ENCODE measurements at regions not wholly inside any gene's neighbourhood (a gene's known extent, or its start where the extent isn't known, plus 50 kb on each side); places are given as distances from the start of the nearest gene placed in this dataset.

GRCh38 chr2:16828044-16828827, 162.6 kb upstream of the CYRIA start:
- DNase-seq = no peak
- Mint-ChIP-seq H3K9me3 (no peaks in the 10 kb centered on the region), H3K27ac (no peak overlapping the region)

DNA sequence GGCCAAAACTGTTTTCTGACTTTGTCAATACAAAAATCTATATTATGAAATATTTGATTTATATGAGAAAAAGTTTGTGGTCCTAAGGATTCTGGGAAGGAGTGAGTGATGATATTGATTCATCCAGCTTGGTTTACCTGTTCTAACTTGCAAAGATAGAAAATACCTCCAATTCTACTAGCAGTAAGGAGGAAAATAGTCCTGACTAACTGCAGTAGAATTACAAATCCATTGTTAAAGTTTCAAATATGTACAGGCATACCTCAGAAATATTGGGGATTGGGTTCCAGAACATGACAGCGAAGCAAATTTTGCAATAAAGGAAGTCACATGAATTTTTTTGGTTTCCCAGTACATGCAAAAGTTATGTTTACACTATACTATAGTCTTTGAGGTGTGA, 158.8 kb upstream of the CYRIA start:
- peaks cover 0 to 2% of the 10 kb centered on the region in 2 experiments for H3K27me3 ChIP-seq (replicated peaks in 1 of 2; ENCODE audit: control insufficient read depth in 2 of 2, extremely low read depth in 1 of 2, insufficient read depth in 2 of 2, low read length in 1 of 2)
- peaks cover 0 to 3% of the 10 kb centered on the region in 2 donors for H3K27me3 Mint-ChIP-seq
- POLR2A ChIA-PET = no interaction called here
- no peaks in the 10 kb centered on the region for H3K9me3 ChIP-seq
- H3K36me3 ChIP-seq (ENCODE audit: control insufficient read depth in 2 of 2, extremely low read depth in 1 of 2, insufficient read depth in 1 of 2, low read length in 1 of 2) = no peaks in the 10 kb centered on the region
- H3K36me3 Mint-ChIP-seq = no peaks in the 10 kb centered on the region
- no peaks in the 10 kb centered on the region for H3K4me1 Mint-ChIP-seq
- H3K27ac Mint-ChIP-seq = no peak overlapping the region
- H3K4me3 Mint-ChIP-seq = no peak overlapping the region
- DNase-seq (no peak), ATAC-seq (replicated peaks in 1 of 4) (no peak)
- H3K4me1 ChIP-seq (ENCODE audit: control insufficient read depth in 1 of 2, extremely low read depth in 1 of 2, insufficient read depth in 2 of 2, low read length in 2 of 2) = no peaks in the 10 kb centered on the region
- no CpG with 5 or more reads among the region's 1 CpG for WGBS (ENCODE audit: insufficient coverage)
- H3K9me3 Mint-ChIP-seq = no peaks in the 10 kb centered on the region
- no peak overlapping the region for H3K4me3 ChIP-seq (ENCODE audit: control insufficient read depth in 1 of 2, extremely low read depth in 1 of 2, low read length in 1 of 2)
- H3K27ac ChIP-seq (ENCODE audit: low read length) = no peak overlapping the region
- CTCF ChIA-PET = no interaction called here

More at GRCh38 chr2:16828044-16828827, 162.6 kb upstream of the CYRIA start:
- no peak for ATAC-seq (replicated peaks in 1 of 4)
- H3K36me3 Mint-ChIP-seq = no peaks in the 10 kb centered on the region
- Histone ChIP-seq H3K27ac (ENCODE audit: low read length) (no peak overlapping the region), H3K4me1 (ENCODE audit: control insufficient read depth in 1 of 2, extremely low read depth in 1 of 2, insufficient read depth in 2 of 2, low read length in 2 of 2) (no peaks in the 10 kb centered on the region), H3K4me3 (ENCODE audit: control insufficient read depth in 1 of 2, extremely low read depth in 1 of 2, low read length in 1 of 2) (no peak overlapping the region), H3K36me3 (ENCODE audit: control insufficient read depth in 2 of 2, extremely low read depth in 1 of 2, insufficient read depth in 1 of 2, low read length in 1 of 2) (no peaks in the 10 kb centered on the region), H3K9me3 (no peaks in the 10 kb centered on the region), H3K27me3 (replicated peaks in 1 of 2; ENCODE audit: control insufficient read depth in 2 of 2, extremely low read depth in 1 of 2, insufficient read depth in 2 of 2, low read length in 1 of 2) (peaks cover 0 to 2% of the 10 kb centered on the region in 2 experiments)
- 53% methylated on average over 3 of the region's 7 CpGs for WGBS (ENCODE audit: insufficient coverage)
- peaks cover 0 to 3% of the 10 kb centered on the region in 2 donors for H3K27me3 Mint-ChIP-seq
- CTCF ChIA-PET = no interaction called here
- no peaks in the 10 kb centered on the region for H3K4me1 Mint-ChIP-seq
- H3K4me3 Mint-ChIP-seq = no peak overlapping the region
- POLR2A ChIA-PET = no interaction called here

DNA sequence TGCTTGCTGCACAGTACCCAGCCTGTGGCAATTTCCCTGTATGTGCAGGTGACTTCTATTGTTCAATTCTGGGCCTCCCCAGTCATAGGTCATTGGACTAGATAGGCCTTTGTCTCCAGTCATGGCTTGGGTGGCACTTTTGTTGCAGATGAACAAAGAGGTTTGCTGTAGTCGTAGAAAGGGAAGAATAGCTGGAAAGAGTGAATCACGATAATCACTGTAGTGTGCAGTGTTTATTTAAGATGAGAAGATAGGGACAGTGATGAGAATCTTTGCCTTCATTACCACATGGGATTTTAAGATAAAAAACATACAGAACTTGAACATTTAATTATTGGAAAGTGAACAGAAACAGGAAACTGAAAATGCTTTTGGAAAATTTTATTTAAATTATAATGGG, 156.1 kb upstream of the CYRIA start:
- H3K9me3 ChIP-seq = no peaks in the 10 kb centered on the region
- no peak overlapping the region for H3K27ac ChIP-seq (ENCODE audit: low read length)
- ChIA-PET CTCF (no interaction called here), POLR2A (no interaction called here)
- no peak overlapping the region for H3K4me3 Mint-ChIP-seq
- H3K9me3 Mint-ChIP-seq = no peaks in the 10 kb centered on the region
- no peak for ATAC-seq (replicated peaks in 1 of 4)
- no peak overlapping the region for H3K27ac Mint-ChIP-seq
- H3K36me3 Mint-ChIP-seq = no peaks in the 10 kb centered on the region
- H3K4me1 Mint-ChIP-seq = no peaks in the 10 kb centered on the region
- no peaks in the 10 kb centered on the region for H3K27me3 ChIP-seq (replicated peaks in 1 of 2; ENCODE audit: control insufficient read depth in 2 of 2, extremely low read depth in 1 of 2, insufficient read depth in 2 of 2, low read length in 1 of 2)
- no peaks in the 10 kb centered on the region for H3K36me3 ChIP-seq (ENCODE audit: control insufficient read depth in 2 of 2, extremely low read depth in 1 of 2, insufficient read depth in 1 of 2, low read length in 1 of 2)
- H3K4me3 ChIP-seq (ENCODE audit: control insufficient read depth in 1 of 2, extremely low read depth in 1 of 2, low read length in 1 of 2) = no peak overlapping the region
- H3K4me1 ChIP-seq (ENCODE audit: control insufficient read depth in 1 of 2, extremely low read depth in 1 of 2, insufficient read depth in 2 of 2, low read length in 2 of 2) = no peaks in the 10 kb centered on the region
- WGBS (ENCODE audit: insufficient coverage) = no CpG with 5 or more reads among the region's 2 CpGs
- DNase-seq = no peak
- H3K27me3 Mint-ChIP-seq = peaks cover 0 to 3% of the 10 kb centered on the region in 2 donors

DNA sequence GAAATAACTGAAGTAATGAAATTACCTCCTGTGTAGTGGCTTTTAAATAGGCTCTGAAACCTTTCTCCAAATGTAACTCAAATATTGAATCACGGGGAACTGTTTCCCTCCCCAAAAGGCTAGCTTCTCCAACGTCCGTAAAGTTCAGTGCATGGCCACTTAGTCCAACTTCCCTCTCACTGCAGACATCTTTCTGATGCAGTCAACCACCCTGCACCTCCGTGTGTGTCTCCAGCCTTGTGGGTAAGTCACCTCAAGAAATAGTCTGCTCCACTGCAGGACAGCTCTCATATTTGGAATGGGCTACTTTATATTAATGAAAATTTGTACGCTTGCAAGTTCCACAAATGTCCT, 152.5 kb upstream of the CYRIA start:
- no peaks in the 10 kb centered on the region for H3K36me3 ChIP-seq (ENCODE audit: control insufficient read depth in 2 of 2, extremely low read depth in 1 of 2, insufficient read depth in 1 of 2, low read length in 1 of 2)
- H3K4me1 ChIP-seq (ENCODE audit: control insufficient read depth in 1 of 2, extremely low read depth in 1 of 2, insufficient read depth in 2 of 2, low read length in 2 of 2) = no peaks in the 10 kb centered on the region
- H3K36me3 Mint-ChIP-seq = no peaks in the 10 kb centered on the region
- H3K4me3 ChIP-seq (ENCODE audit: control insufficient read depth in 1 of 2, extremely low read depth in 1 of 2, low read length in 1 of 2) = no peak overlapping the region
- CTCF ChIA-PET = no interaction called here
- H3K4me1 Mint-ChIP-seq = no peaks in the 10 kb centered on the region
- H3K27ac Mint-ChIP-seq = no peak overlapping the region
- H3K27ac ChIP-seq (ENCODE audit: low read length) = no peak overlapping the region
- no peaks in the 10 kb centered on the region for H3K9me3 Mint-ChIP-seq
- no peak overlapping the region for H3K4me3 Mint-ChIP-seq
- DNase-seq (no peak), ATAC-seq (replicated peaks in 1 of 4) (no peak)
- POLR2A ChIA-PET = no interaction called here
- H3K27me3 Mint-ChIP-seq = no peaks in the 10 kb centered on the region
- WGBS (ENCODE audit: insufficient coverage) = 71% methylated on average over 3 of the region's 5 CpGs
- no peaks in the 10 kb centered on the region for H3K27me3 ChIP-seq (replicated peaks in 1 of 2; ENCODE audit: control insufficient read depth in 2 of 2, extremely low read depth in 1 of 2, insufficient read depth in 2 of 2, low read length in 1 of 2)
- H3K9me3 ChIP-seq = no peaks in the 10 kb centered on the region

- H3K36me3 Mint-ChIP-seq = no peaks in the 10 kb centered on the region
- no peaks in the 10 kb centered on the region for H3K9me3 Mint-ChIP-seq
- no CpG with 5 or more reads among the region's 3 CpGs for WGBS (ENCODE audit: insufficient coverage)
- no peaks in the 10 kb centered on the region for H3K27me3 ChIP-seq (replicated peaks in 1 of 2; ENCODE audit: control insufficient read depth in 2 of 2, extremely low read depth in 1 of 2, insufficient read depth in 2 of 2, low read length in 1 of 2)
- no peaks in the 10 kb centered on the region for H3K36me3 ChIP-seq (ENCODE audit: control insufficient read depth in 2 of 2, extremely low read depth in 1 of 2, insufficient read depth in 1 of 2, low read length in 1 of 2)
- no peaks in the 10 kb centered on the region for H3K9me3 ChIP-seq
- no peak overlapping the region for H3K4me3 ChIP-seq (ENCODE audit: control insufficient read depth in 1 of 2, extremely low read depth in 1 of 2, low read length in 1 of 2)
- no peak overlapping the region for H3K4me3 Mint-ChIP-seq
- no peaks in the 10 kb centered on the region for H3K4me1 ChIP-seq (ENCODE audit: control insufficient read depth in 1 of 2, extremely low read depth in 1 of 2, insufficient read depth in 2 of 2, low read length in 2 of 2)
- H3K27me3 Mint-ChIP-seq = no peaks in the 10 kb centered on the region
- no peak overlapping the region for H3K27ac Mint-ChIP-seq
- DNase-seq (no peak), ATAC-seq (replicated peaks in 1 of 4) (no peak)
- H3K4me1 Mint-ChIP-seq = no peaks in the 10 kb centered on the region
- ChIA-PET CTCF (no interaction called here), POLR2A (no interaction called here)
- no peak overlapping the region for H3K27ac ChIP-seq (ENCODE audit: low read length)
Measured at GRCh38 chr2:16817305-16818202, 151.9 kb upstream of the CYRIA start.

DNA sequence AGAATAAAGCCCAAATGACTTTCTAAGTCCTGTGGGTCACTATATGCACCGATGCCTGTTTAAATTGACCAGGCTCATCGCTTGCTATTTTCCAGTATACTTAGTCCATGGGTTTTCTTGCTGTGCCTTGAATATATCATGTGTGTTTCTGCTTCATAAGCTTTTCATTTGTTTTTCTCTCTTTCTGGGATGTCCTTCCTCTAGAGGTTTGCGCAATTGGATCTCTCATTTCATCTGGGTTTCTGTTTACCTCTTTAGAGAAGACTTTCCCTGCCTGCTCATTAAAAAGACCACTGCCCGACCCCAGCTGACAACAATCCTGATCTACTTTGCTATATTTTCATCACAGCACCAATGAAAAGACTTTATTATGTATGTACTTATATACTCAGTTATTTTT, 150.9 kb upstream of the CYRIA start:
- H3K4me3 ChIP-seq (ENCODE audit: control insufficient read depth in 1 of 2, extremely low read depth in 1 of 2, low read length in 1 of 2) = no peak overlapping the region
- Mint-ChIP-seq H3K27me3 (no peaks in the 10 kb centered on the region), H3K4me1 (no peaks in the 10 kb centered on the region), H3K4me3 (no peak overlapping the region), H3K9me3 (no peaks in the 10 kb centered on the region), H3K36me3 (no peaks in the 10 kb centered on the region), H3K27ac (no peak overlapping the region)
- no peaks in the 10 kb centered on the region for H3K36me3 ChIP-seq (ENCODE audit: control insufficient read depth in 2 of 2, extremely low read depth in 1 of 2, insufficient read depth in 1 of 2, low read length in 1 of 2)
- POLR2A ChIA-PET = no interaction called here
- H3K9me3 ChIP-seq = no peaks in the 10 kb centered on the region
- 100% methylated on average over 3 of the region's 4 CpGs for WGBS (ENCODE audit: insufficient coverage)
- ATAC-seq (replicated peaks in 1 of 4) (no peak), DNase-seq (no peak)
- CTCF ChIA-PET = no interaction called here
- no peaks in the 10 kb centered on the region for H3K4me1 ChIP-seq (ENCODE audit: control insufficient read depth in 1 of 2, extremely low read depth in 1 of 2, insufficient read depth in 2 of 2, low read length in 2 of 2)
- no peaks in the 10 kb centered on the region for H3K27me3 ChIP-seq (replicated peaks in 1 of 2; ENCODE audit: control insufficient read depth in 2 of 2, extremely low read depth in 1 of 2, insufficient read depth in 2 of 2, low read length in 1 of 2)
- H3K27ac ChIP-seq (ENCODE audit: low read length) = no peak overlapping the region
